ENCODE measurements at regions not wholly inside any gene's neighbourhood (a gene's known extent, or its start where the extent isn't known, plus 50 kb on each side); places are given as distances from the start of the nearest gene placed in this dataset.

GRCh38 chr12:92574911-92575570 lies 127.7 kb upstream of the PLEKHG7 start:
- DNase-seq, result no peak

GRCh38 chr12:92574051-92574783 lies 128.6 kb upstream of the PLEKHG7 start:
- DNase-seq, result no peak

GRCh38 chr12:92573104-92573503 lies 129.7 kb upstream of the PLEKHG7 start:
- no peak for DNase-seq

GRCh38 chr12:92571844-92572543 lies 130.8 kb upstream of the PLEKHG7 start:
- no peak for DNase-seq

- DNase-seq, result no peak
Measured at GRCh38 chr12:92571169-92571568, 131.6 kb upstream of the PLEKHG7 start.

GRCh38 chr12:92570056-92570753 lies 132.6 kb upstream of the PLEKHG7 start:
- no peak for DNase-seq

- no peak for DNase-seq
Measured at GRCh38 chr12:92568691-92569090, 134.1 kb upstream of the PLEKHG7 start.

GRCh38 chr12:92566448-92567019 lies 136.3 kb upstream of the PLEKHG7 start:
- DNase-seq, result no peak

- no peak for DNase-seq
Measured at GRCh38 chr12:92563819-92564218, 139.0 kb upstream of the PLEKHG7 start.

GRCh38 chr12:92562063-92562734 lies 140.6 kb upstream of the PLEKHG7 start:
- DNase-seq, result no peak

- DNase-seq, result no peak
Measured at GRCh38 chr12:92561543-92561899, 141.3 kb upstream of the PLEKHG7 start.

GRCh38 chr12:92560713-92561542 lies 141.9 kb upstream of the PLEKHG7 start:
- no peak for DNase-seq

- no peak for DNase-seq
Measured at GRCh38 chr12:92558806-92559205, 144.0 kb upstream of the PLEKHG7 start.

- DNase-seq, result no peak
Measured at GRCh38 chr12:92558215-92558773, 144.5 kb upstream of the PLEKHG7 start.

- no peak for DNase-seq
Measured at GRCh38 chr12:92557422-92557724, 145.4 kb upstream of the PLEKHG7 start.

GRCh38 chr12:92556637-92557421 lies 146.0 kb upstream of the PLEKHG7 start:
- DNase-seq, result no peak

- no peak for DNase-seq
Measured at GRCh38 chr12:92556141-92556540, 146.6 kb upstream of the PLEKHG7 start.

GRCh38 chr12:92554158-92555073 lies 148.4 kb upstream of the PLEKHG7 start:
- DNase-seq, result no peak

- no peak for DNase-seq
Measured at GRCh38 chr12:92553389-92553788, 149.4 kb upstream of the PLEKHG7 start.

Measured in activated effector memory CD4-positive, alpha-beta T cell treated with anti-CD3 and anti-CD28 coated beads, Interleukin-2, amount 50 U/mL, for 16 hours (primary cell).